HFF-Myc (cell line): ENCODE measurements at regions not wholly inside any gene's neighbourhood (a gene's known extent, or its start where the extent isn't known, plus 50 kb on each side); places are given as distances from the start of the nearest gene placed in this dataset.

Experiments used
- DNase-seq: peaks from one replicate; pipeline ENCODE4 v3.0.0-alpha.2; 2011; ENCODE audit warnings: low read depth; ENCODE audit errors: extremely low read depth
- H3K4me3 ChIP-seq: replicated peaks from 2 replicates; pipeline ENCODE4 v1.5.1; 2011; ENCODE audit warnings: low read depth, mild to moderate bottlenecking, control low read depth, low read length
- CTCF ChIP-seq: IDR thresholded peaks from 2 replicates; pipeline ENCODE4 v1.5.1; 2012; ENCODE audit warnings: mild to moderate bottlenecking, low read depth, low read length, control low read depth; ENCODE audit errors: missing control alignments

- no peak overlapping the region for H3K4me3 ChIP-seq
- no peak for DNase-seq
- no peak for TF ChIP-seq CTCF
Measured at GRCh38 chr14:95466506-95466905, 49.9 kb downstream of the SYNE3 start.

DNA sequence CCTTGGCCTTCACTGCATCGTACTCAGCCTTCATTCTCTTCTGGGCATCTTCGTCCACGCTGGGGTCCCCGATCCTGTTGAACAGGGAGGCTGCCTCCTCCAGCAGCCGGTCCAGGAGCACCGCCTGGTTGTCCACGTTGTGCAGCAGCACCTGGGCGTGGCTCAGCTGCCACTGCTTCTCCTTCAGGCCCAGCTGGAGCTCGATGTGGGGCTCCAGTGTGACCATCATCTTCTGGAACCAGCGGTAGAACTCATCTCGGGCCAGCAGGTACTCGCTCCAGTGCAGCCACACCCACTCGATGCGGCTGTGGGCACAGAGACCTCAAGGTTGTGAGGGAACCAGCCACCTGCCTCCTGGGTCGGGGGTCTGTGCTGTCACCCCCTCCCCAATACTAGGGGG, 50.5 kb downstream of the SYNE3 start:
- no peak overlapping the region for H3K4me3 ChIP-seq
- DNase-seq = no peak
- TF ChIP-seq CTCF = no peak

DNA sequence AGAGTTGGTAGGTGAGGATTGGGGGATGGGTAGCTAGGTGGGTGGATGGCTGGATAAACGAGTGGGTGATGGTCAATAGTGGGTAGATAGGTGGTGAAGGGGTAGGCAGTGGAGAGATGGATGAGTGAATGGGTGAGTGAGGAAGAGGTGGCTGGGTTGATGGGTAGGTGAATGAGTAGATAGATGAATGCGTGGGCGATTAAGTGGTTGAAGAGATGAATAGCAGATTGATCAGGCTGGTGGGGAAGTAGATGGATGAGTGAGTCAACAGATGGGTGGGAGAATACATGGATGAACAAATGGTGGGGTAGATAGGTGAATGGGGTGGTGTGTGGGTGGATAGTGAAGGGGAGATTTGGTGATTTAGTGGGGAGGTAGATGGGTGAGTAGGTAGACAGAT, 51.1 kb downstream of the SYNE3 start:
- DNase-seq = no peak
- no peak for TF ChIP-seq CTCF
- no peak overlapping the region for H3K4me3 ChIP-seq

GRCh38 chr14:95464514-95464913, 51.9 kb downstream of the SYNE3 start:
- TF ChIP-seq CTCF = no peak
- H3K4me3 ChIP-seq = no peak overlapping the region
- no peak for DNase-seq

GRCh38 chr14:95464103-95464502, 52.3 kb downstream of the SYNE3 start:
- TF ChIP-seq CTCF = no peak
- DNase-seq = no peak
- no peak overlapping the region for H3K4me3 ChIP-seq

DNA sequence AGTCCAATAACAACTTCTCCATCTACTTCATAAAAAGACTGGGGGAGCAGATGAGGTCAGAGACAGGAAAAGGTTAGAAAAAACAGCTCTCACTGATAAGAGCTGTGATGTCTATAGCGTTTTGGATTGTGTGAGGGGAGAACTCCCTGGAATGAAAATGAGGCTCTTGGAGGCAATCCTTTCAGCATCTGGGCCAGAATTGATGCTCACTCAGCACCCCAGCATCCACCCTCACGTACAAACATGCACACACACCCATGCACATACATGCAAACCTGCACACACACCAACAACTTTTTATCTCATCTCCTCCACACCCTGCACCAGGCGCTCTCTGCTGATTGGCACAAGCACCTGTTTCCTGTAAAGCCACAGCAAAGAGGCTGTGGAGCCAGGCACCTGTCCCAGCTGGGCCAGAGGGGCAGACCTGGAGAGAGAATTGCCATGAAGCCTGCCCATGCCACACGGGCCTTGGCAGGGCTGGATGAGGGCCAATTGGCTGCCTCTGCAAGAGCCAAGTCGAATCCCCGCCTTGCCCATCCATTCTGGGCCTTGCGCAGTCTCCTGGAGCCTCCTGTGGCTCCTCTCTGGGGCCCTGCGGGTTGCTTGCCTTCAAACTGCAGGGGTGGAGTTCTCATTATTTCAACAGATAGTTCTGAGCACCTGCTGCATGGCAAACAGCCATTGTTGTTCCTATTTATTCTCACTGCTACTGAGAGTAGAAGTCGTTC, 53.1 kb downstream of the SYNE3 start:
- no peak overlapping the region for H3K4me3 ChIP-seq
- DNase-seq = no peak
- TF ChIP-seq CTCF = no peak

DNA sequence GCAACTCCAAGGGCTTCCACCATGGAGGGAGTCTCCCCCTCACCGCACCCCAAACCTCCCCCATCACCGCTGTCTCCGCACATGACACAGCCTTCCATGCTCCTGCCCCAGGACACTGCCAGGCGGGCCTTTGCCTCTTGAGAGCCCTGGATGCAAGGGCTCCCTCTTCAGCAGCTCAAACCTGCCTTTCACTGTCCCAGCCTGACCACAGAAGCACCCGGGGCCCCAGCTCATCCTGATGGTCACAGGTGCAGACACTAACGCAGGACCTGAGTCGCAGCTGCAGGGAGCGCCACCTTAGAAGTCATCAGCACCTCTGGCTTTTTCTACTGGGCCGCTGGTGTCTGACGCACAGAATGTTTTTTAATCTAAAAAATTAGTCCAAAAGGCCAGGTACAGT, 54.0 kb downstream of the SYNE3 start:
- no peak overlapping the region for H3K4me3 ChIP-seq
- TF ChIP-seq CTCF = no peak
- no peak for DNase-seq
